Heart left ventricle (tissue), 16 donors: ENCODE measurements at regions not wholly inside any gene's neighbourhood (a gene's known extent, or its start where the extent isn't known, plus 50 kb on each side); places are given as distances from the start of the nearest gene placed in this dataset.

Source experiments
- ATAC-seq, 4 donors: fragments of 200-7000 bp; cut with Tn5 transposase; one replicate each; pipeline ENCODE4 v1.9.1; 2020 to 2022; ENCODE audit warnings: moderate library complexity in 4 of 4, mild to moderate bottlenecking in 3 of 4, moderate number of reproducible peaks in 1 of 4
- DNase-seq, 5 donors: peaks; one replicate each; pipeline ENCODE4 v3.0.0-alpha.2; 2020
- H3K27ac ChIP-seq, 12 donors: fragments of 200-600 bp; sonication (generic) in 4 of 12; one replicate each; pipeline versions ENCODE4 v1.5.0 to v1.8.0; 2016 to 2022; ENCODE audit warnings: mild to moderate bottlenecking in 2 of 12
- H3K27me3 ChIP-seq, 9 donors: fragments of 200-600 bp; sonication (generic) in 2 of 9; one replicate each; pipeline versions ENCODE4 v1.5.1 to v1.8.0; 2016 to 2022; ENCODE audit warnings: mild to moderate bottlenecking in 3 of 9
- H3K36me3 ChIP-seq, 9 donors: fragments of 200-600 bp; sonication (generic) in 2 of 9; one replicate each; pipeline versions ENCODE4 v1.5.0 to v1.8.0; 2018 to 2022; ENCODE audit warnings: mild to moderate bottlenecking in 2 of 9
- H3K4me1 ChIP-seq, 12 donors: fragments of 200-600 bp; sonication (generic) in 4 of 12; one replicate each; pipeline versions ENCODE4 v1.5.0 to v1.8.0; 2016 to 2022; ENCODE audit warnings: mild to moderate bottlenecking in 3 of 12
- H3K4me3 ChIP-seq, 12 donors: fragments of 200-600 bp; sonication (generic) in 4 of 12; one replicate each; pipeline versions ENCODE4 v1.5.0 to v1.8.0; 2017 to 2022; ENCODE audit warnings: mild to moderate bottlenecking in 9 of 12, moderate library complexity in 4 of 12
- H3K9me3 ChIP-seq, 12 donors: fragments of 200-600 bp; sonication (generic) in 4 of 12; one replicate each; pipeline versions ENCODE4 v1.5.0 to v1.8.0; 2016 to 2022; ENCODE audit warnings: mild to moderate bottlenecking in 1 of 12
- CTCF ChIP-seq, 12 donors: fragments of 200-600 bp; sonication (generic) in 4 of 12; IDR thresholded peaks; one replicate each; pipeline versions ENCODE4 v1.5.0 to v1.8.0; 2018 to 2022; ENCODE audit warnings: antibody characterized with exemption in 12 of 12, mild to moderate bottlenecking in 5 of 12
- POLR2A ChIP-seq, 2 donors: fragments of 450-650 bp; IDR thresholded peaks; one replicate each; pipeline ENCODE4 v1.6.1; 2017; ENCODE audit warnings: antibody characterized with exemption in 2 of 2, mild to moderate bottlenecking in 2 of 2, moderate library complexity in 2 of 2
- WGBS, 4 donors: extraction: QIAGEN DNeasy Blood & Tissue Kit in 2 of 4; methylation state at CpG; one replicate each; pipeline versions ENCODE4 v1.1.5 to v1.1.7; 2013 to 2018; 5-methylcytosine and 5-hydroxymethylcytosine counted together
- intact Hi-C, 10 donors: fragments of 100-400 bp; cut with DNase I; formaldehyde crosslinking; loops; one replicate each; pipeline versions ENCODE4 v1.11.1 to v1.14.2; 2022
- donor health status: ischemic (EF 13 %, LVEDD 7.1; RV severe dilation, severe dysfunction).
- donor health status: healthy with polysubstance abuse.
- donor health status: DM: no; HTN: yes; CAD: no.
- donor health status: DM: no; HTN: no; CAD: no.
- donor health status: ischemic (EF 25% LVEDD 6.9; RV normal size, moderate dysfunction).
- donor health status: ischemic (EF 25% LVEDD 5.7; RV mildly dilated, moderate dysfunction).
- donor health status: healthy.
- donor health status: DM: yes; HTN: yes; CAD: no.
- donor health status: ischemic (EF 35%, LVEDD 5.7; RV mildly dilated, moderate dysfunction).
- donor health status: nonischemic (EF 11% LVEDD 7.7; RV severe dilation, severe dysfunction).
- donor health status: DM: yes; HTN: yes; CAD: no.
- donor health status: PGD.
- donor health status: ischemic (EF 29% LVEDD 5.4; RV normal size, mild dysfunction).
- donor health status: nonischemic (EF 23%, LVEDD 6.1; RV moderate dilation, normal function).

DNA sequence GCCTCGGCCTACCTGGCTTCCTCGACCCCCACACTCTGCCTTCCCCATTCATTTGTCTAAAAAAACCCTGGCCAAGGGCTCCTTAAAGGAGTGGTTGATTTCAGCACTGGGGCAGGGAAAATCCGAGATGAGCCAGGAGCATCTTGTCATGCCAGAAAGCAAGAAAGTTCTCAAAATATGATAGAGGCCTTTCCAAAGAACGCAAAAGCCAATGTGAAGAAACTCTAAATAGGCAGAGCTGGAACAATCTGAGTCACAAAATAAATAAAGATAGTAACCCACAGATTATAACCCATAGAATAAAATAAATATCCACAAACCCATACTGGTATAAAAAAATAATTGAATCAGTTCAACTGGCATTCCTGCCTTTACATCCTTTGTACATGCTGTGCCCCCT, 192.3 kb upstream of the SALL1 start:
- 63 to 66% (median 65%) methylated on average over 4 of the region's 4 CpGs for WGBS, 4 donors
- no peaks in the 10 kb centered on the region for H3K36me3 ChIP-seq
- no peaks in the 10 kb centered on the region for H3K4me1 ChIP-seq
- no peak for DNase-seq
- H3K27ac ChIP-seq = no peak overlapping the region
- H3K27me3 ChIP-seq = no peaks in the 10 kb centered on the region
- ATAC-seq = no peak
- TF ChIP-seq CTCF (IDR thresholded peaks at IDR 0.05) (no peak), POLR2A (IDR thresholded peaks at IDR 0.05) (no peak)
- intact Hi-C loops = no loop called here
- no peak overlapping the region for H3K4me3 ChIP-seq
- no peaks in the 10 kb centered on the region for H3K9me3 ChIP-seq

GRCh38 chr16:51341204-51341603, 190.1 kb upstream of the SALL1 start:
- TF ChIP-seq POLR2A (IDR thresholded peaks at IDR 0.05) (no peak), CTCF (IDR thresholded peaks at IDR 0.05) (no peak)
- no peak overlapping the region for H3K27ac ChIP-seq
- H3K4me1 ChIP-seq = no peaks in the 10 kb centered on the region
- H3K27me3 ChIP-seq = no peaks in the 10 kb centered on the region
- WGBS, 4 donors = 56 to 63% (median 59%) methylated on average over 3 to 4 of the region's 4 CpGs
- no peak overlapping the region for H3K4me3 ChIP-seq
- no peaks in the 10 kb centered on the region for H3K9me3 ChIP-seq
- H3K36me3 ChIP-seq = no peaks in the 10 kb centered on the region
- DNase-seq = no peak
- ATAC-seq = no peak
- intact Hi-C loops = no loop called here

DNA sequence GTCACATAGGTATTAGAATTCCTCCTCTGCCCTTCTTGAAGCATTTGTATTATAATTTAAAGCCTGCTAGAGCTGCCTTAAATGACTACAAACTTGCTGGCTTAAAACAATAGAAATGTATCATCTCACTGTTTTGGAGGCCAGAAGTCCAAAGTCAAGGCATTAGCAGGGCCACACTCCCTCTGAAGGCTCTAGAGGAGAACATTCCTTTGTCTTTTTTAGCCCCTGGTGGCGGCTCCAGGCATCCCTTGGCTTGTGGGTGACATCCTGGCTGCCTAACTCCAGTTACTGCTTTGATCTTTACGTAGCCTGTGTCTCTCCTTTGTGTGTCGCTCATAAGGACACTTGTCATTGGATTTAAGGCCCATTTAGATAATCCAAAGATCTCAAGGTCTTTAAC, 186.6 kb upstream of the SALL1 start:
- no peaks in the 10 kb centered on the region for H3K27me3 ChIP-seq
- intact Hi-C loops = no loop called here
- H3K9me3 ChIP-seq = no peaks in the 10 kb centered on the region
- no peaks in the 10 kb centered on the region for H3K36me3 ChIP-seq
- no peaks in the 10 kb centered on the region for H3K4me1 ChIP-seq
- no peak overlapping the region for H3K4me3 ChIP-seq
- WGBS, 4 donors = 44 to 61% (median 58%) methylated on average over 3 of the region's 3 CpGs
- H3K27ac ChIP-seq = no peak overlapping the region
- TF ChIP-seq CTCF (IDR thresholded peaks at IDR 0.05) (no peak), POLR2A (IDR thresholded peaks at IDR 0.05) (no peak)
- ATAC-seq = no peak
- no peak for DNase-seq

DNA sequence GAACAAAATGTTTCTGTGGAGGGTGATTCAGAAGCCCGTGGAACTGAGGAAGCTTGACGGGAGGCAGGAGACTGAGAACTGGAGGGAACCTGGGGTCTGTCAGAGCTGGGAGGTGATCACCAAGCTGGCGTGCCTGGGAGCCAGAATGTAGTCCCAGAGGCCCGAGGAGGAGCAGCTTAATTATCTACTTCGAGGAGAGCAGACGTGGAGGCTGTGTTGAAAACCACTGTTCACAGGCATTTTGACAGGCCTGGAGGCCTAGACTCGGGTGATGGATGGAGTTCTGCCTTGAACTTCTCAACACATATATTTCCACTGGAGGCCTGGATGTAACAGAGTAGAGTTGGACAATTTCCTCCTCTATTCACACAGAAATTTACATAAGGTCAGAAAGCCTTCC, 177.7 kb upstream of the SALL1 start:
- no peaks in the 10 kb centered on the region for H3K4me1 ChIP-seq
- ATAC-seq = no peak

More for the DNA sequence above, 177.7 kb upstream of the SALL1 start:
- TF ChIP-seq POLR2A (IDR thresholded peaks at IDR 0.05) = no peak
- TF ChIP-seq CTCF (IDR thresholded peaks at IDR 0.05) = no peak
- Histone ChIP-seq H3K27me3 (no peaks in the 10 kb centered on the region), H3K4me3 (no peak overlapping the region), H3K9me3 (no peaks in the 10 kb centered on the region), H3K27ac (no peak overlapping the region), H3K36me3 (no peaks in the 10 kb centered on the region)
- 37 to 51% (median 45%) methylated on average over 7 of the region's 7 CpGs for WGBS, 4 donors
- intact Hi-C loops = no loop called here
- DNase-seq = no peak
